ENCODE measurements at regions not wholly inside any gene's neighbourhood (a gene's known extent, or its start where the extent isn't known, plus 50 kb on each side); places are given as distances from the start of the nearest gene placed in this dataset.
"Not testable (repeated sequence)": the region's sequence is repeated elsewhere in the genome, so short reads cannot be mapped to it uniquely, and the experiment has no call there.

- H3K27me3 Mint-ChIP-seq = no peaks in the 10 kb centered on the region
- H3K4me3 Mint-ChIP-seq = no peak overlapping the region
- CTCF ChIA-PET = no interaction called here
- H3K27ac Mint-ChIP-seq = no peak overlapping the region
- H3K9me3 Mint-ChIP-seq (ENCODE audit: low read depth) = no peaks in the 10 kb centered on the region
- H3K36me3 Mint-ChIP-seq = no peaks in the 10 kb centered on the region
- DNase-seq = no peak
- no peaks in the 10 kb centered on the region for H3K4me1 Mint-ChIP-seq
- ATAC-seq = no peak
Observed at GRCh38 chr6:76509397-76509796, 436.9 kb upstream of the IMPG1 start.

GRCh38 chr6:76506808-76507207, 434.3 kb upstream of the IMPG1 start:
- ATAC-seq = no peak
- Mint-ChIP-seq H3K4me1 (no peaks in the 10 kb centered on the region), H3K4me3 (no peak overlapping the region), H3K36me3 (no peaks in the 10 kb centered on the region), H3K27me3 (no peaks in the 10 kb centered on the region), H3K27ac (no peak overlapping the region), H3K9me3 (ENCODE audit: low read depth) (peaks cover 3% of the 10 kb centered on the region)
- CTCF ChIA-PET = no interaction called here
- no peak for DNase-seq

- ATAC-seq = no peak
- CTCF ChIA-PET = no interaction called here
- no peak overlapping the region for H3K4me3 Mint-ChIP-seq
Observed at GRCh38 chr6:76495909-76496308, 423.4 kb upstream of the IMPG1 start.

GRCh38 chr6:76491376-76491775, 418.9 kb upstream of the IMPG1 start:
- CTCF ChIA-PET; H3K36me3 Mint-ChIP-seq; H3K4me1 Mint-ChIP-seq; ATAC-seq; H3K9me3 Mint-ChIP-seq (ENCODE audit: low read depth); DNase-seq; H3K27ac Mint-ChIP-seq; H3K27me3 Mint-ChIP-seq; H3K4me3 Mint-ChIP-seq: not testable (repeated sequence)

More at GRCh38 chr6:76495909-76496308, 423.4 kb upstream of the IMPG1 start:
- DNase-seq = no peak
- no peaks in the 10 kb centered on the region for H3K27me3 Mint-ChIP-seq
- no peaks in the 10 kb centered on the region for H3K36me3 Mint-ChIP-seq
- no peaks in the 10 kb centered on the region for H3K4me1 Mint-ChIP-seq
- H3K27ac Mint-ChIP-seq = no peak overlapping the region
- H3K9me3 Mint-ChIP-seq (ENCODE audit: low read depth) = peaks cover 13% of the 10 kb centered on the region

GRCh38 chr6:76490456-76490855, 418.0 kb upstream of the IMPG1 start:
- DNase-seq = no peak
- no peaks in the 10 kb centered on the region for H3K27me3 Mint-ChIP-seq
- H3K36me3 Mint-ChIP-seq = no peaks in the 10 kb centered on the region
- no peaks in the 10 kb centered on the region for H3K4me1 Mint-ChIP-seq
- no peak overlapping the region for H3K27ac Mint-ChIP-seq
- CTCF ChIA-PET = interaction anchor here (0.7 kb wide), 1 partner anchor 14 kb away, joined by 3 read pairs; no protein-coding TSS in a partner anchor
- no peak for ATAC-seq
- H3K4me3 Mint-ChIP-seq = no peak overlapping the region
- H3K9me3 Mint-ChIP-seq (ENCODE audit: low read depth) = peaks cover 10% of the 10 kb centered on the region

- H3K4me3 Mint-ChIP-seq = no peak overlapping the region
- no peaks in the 10 kb centered on the region for H3K4me1 Mint-ChIP-seq
- peaks cover 14% of the 10 kb centered on the region for H3K9me3 Mint-ChIP-seq (ENCODE audit: low read depth)
- CTCF ChIA-PET = no interaction called here
- DNase-seq (no peak), ATAC-seq (no peak)
- no peaks in the 10 kb centered on the region for H3K36me3 Mint-ChIP-seq
- no peaks in the 10 kb centered on the region for H3K27me3 Mint-ChIP-seq
- no peak overlapping the region for H3K27ac Mint-ChIP-seq
Observed at GRCh38 chr6:76481101-76481500, 408.6 kb upstream of the IMPG1 start.

- CTCF ChIA-PET = no interaction called here
- Mint-ChIP-seq H3K4me1 (no peaks in the 10 kb centered on the region), H3K4me3 (no peak overlapping the region), H3K27me3 (no peaks in the 10 kb centered on the region), H3K27ac (no peak overlapping the region), H3K36me3 (no peaks in the 10 kb centered on the region), H3K9me3 (ENCODE audit: low read depth) (peaks cover 6% of the 10 kb centered on the region)
- DNase-seq = no peak
- no peak for ATAC-seq
Observed at GRCh38 chr6:76472858-76473257, 400.4 kb upstream of the IMPG1 start.

- no peak overlapping the region for H3K27ac Mint-ChIP-seq
- DNase-seq (no peak), ATAC-seq (no peak)
- H3K4me1 Mint-ChIP-seq = no peaks in the 10 kb centered on the region
- CTCF ChIA-PET = no interaction called here
- H3K27me3 Mint-ChIP-seq = no peaks in the 10 kb centered on the region
- no peak overlapping the region for H3K4me3 Mint-ChIP-seq
- H3K36me3 Mint-ChIP-seq = no peaks in the 10 kb centered on the region
- peaks cover 6% of the 10 kb centered on the region for H3K9me3 Mint-ChIP-seq (ENCODE audit: low read depth)
Observed at GRCh38 chr6:76466286-76466685, 393.8 kb upstream of the IMPG1 start.

- DNase-seq = no peak
- Mint-ChIP-seq H3K9me3 (ENCODE audit: low read depth) (peaks cover 6% of the 10 kb centered on the region), H3K27me3 (no peaks in the 10 kb centered on the region), H3K4me1 (no peaks in the 10 kb centered on the region), H3K36me3 (no peaks in the 10 kb centered on the region), H3K27ac (no peak overlapping the region), H3K4me3 (no peak overlapping the region)
- CTCF ChIA-PET = no interaction called here
- ATAC-seq = no peak
Observed at GRCh38 chr6:76465410-76465809, 392.9 kb upstream of the IMPG1 start.

GRCh38 chr6:76453270-76453669, 380.8 kb upstream of the IMPG1 start:
- Mint-ChIP-seq H3K27ac (no peak overlapping the region), H3K9me3 (ENCODE audit: low read depth) (peaks cover 8% of the 10 kb centered on the region), H3K27me3 (no peaks in the 10 kb centered on the region), H3K4me3 (no peak overlapping the region), H3K4me1 (no peaks in the 10 kb centered on the region), H3K36me3 (no peaks in the 10 kb centered on the region)
- CTCF ChIA-PET = no interaction called here
- DNase-seq (no peak), ATAC-seq (no peak)

GRCh38 chr6:76451926-76452709, 379.7 kb upstream of the IMPG1 start:
- CTCF ChIA-PET = no interaction called here
- ATAC-seq (no peak), DNase-seq (no peak)
- Mint-ChIP-seq H3K4me1 (no peaks in the 10 kb centered on the region), H3K36me3 (no peaks in the 10 kb centered on the region), H3K9me3 (ENCODE audit: low read depth) (peaks cover 8% of the 10 kb centered on the region), H3K27me3 (no peaks in the 10 kb centered on the region), H3K27ac (no peak overlapping the region), H3K4me3 (no peak overlapping the region)

- H3K36me3 Mint-ChIP-seq = no peaks in the 10 kb centered on the region
- peaks cover 3% of the 10 kb centered on the region for H3K9me3 Mint-ChIP-seq (ENCODE audit: low read depth)
- no peak for ATAC-seq
- DNase-seq = no peak
- H3K4me3 Mint-ChIP-seq = no peak overlapping the region
- H3K27ac Mint-ChIP-seq = no peak overlapping the region
- CTCF ChIA-PET = no interaction called here
- no peaks in the 10 kb centered on the region for H3K4me1 Mint-ChIP-seq
- H3K27me3 Mint-ChIP-seq = no peaks in the 10 kb centered on the region
Observed at GRCh38 chr6:76448109-76448508, 375.6 kb upstream of the IMPG1 start.

- H3K36me3 Mint-ChIP-seq = no peaks in the 10 kb centered on the region
- H3K9me3 Mint-ChIP-seq (ENCODE audit: low read depth) = peaks cover 3% of the 10 kb centered on the region
- H3K27me3 Mint-ChIP-seq = no peaks in the 10 kb centered on the region
- H3K27ac Mint-ChIP-seq = no peak overlapping the region
- no peak for ATAC-seq
- H3K4me3 Mint-ChIP-seq = no peak overlapping the region
- no peaks in the 10 kb centered on the region for H3K4me1 Mint-ChIP-seq
- no peak for DNase-seq
- CTCF ChIA-PET = no interaction called here
Observed at GRCh38 chr6:76441875-76442274, 369.4 kb upstream of the IMPG1 start.

- Mint-ChIP-seq H3K36me3 (no peaks in the 10 kb centered on the region), H3K27me3 (no peaks in the 10 kb centered on the region), H3K9me3 (ENCODE audit: low read depth) (peaks cover 7% of the 10 kb centered on the region), H3K4me3 (no peak overlapping the region), H3K4me1 (no peaks in the 10 kb centered on the region), H3K27ac (no peak overlapping the region)
- DNase-seq (no peak), ATAC-seq (no peak)
- CTCF ChIA-PET = no interaction called here
Observed at GRCh38 chr6:76439811-76440210, 367.3 kb upstream of the IMPG1 start.

GRCh38 chr6:76438768-76439167, 366.3 kb upstream of the IMPG1 start:
- Mint-ChIP-seq H3K9me3 (ENCODE audit: low read depth) (peaks cover 10% of the 10 kb centered on the region), H3K36me3 (no peaks in the 10 kb centered on the region), H3K27me3 (no peaks in the 10 kb centered on the region), H3K4me3 (no peak overlapping the region), H3K4me1 (no peaks in the 10 kb centered on the region), H3K27ac (no peak overlapping the region)
- ATAC-seq (no peak), DNase-seq (no peak)
- CTCF ChIA-PET = no interaction called here

Data from activated CD8-positive, alpha-beta memory T cell treated with anti-CD3 and anti-CD28 coated beads, Interleukin-2, amount 10 ng/mL, durations not matched to agents 7 days and 5 days (primary cell).